ENCODE measurements at regions not wholly inside any gene's neighbourhood (a gene's known extent, or its start where the extent isn't known, plus 50 kb on each side); places are given as distances from the start of the nearest gene placed in this dataset.
"Not testable (repeated sequence)": the region's sequence is repeated elsewhere in the genome, so short reads cannot be mapped to it uniquely, and the experiment has no call there.

DNA sequence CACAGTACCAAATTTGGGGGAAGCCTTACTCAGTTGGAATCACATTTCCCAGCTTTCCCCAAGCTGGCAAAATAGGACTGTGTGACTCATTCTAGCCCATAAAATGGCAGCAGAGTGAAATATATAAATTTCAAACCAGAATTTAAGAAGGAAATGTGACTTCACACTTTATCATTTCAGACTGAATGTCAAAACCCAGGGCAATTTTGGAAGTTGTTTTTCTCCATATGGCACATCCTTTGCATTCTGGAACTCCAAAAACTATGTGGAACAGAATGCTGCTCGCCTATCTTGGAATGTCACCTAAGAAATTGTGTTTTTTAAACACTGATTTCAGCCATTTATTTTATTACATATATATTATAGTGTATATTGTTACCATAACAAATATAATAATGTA lies 424.7 kb upstream of the ST8SIA4 start:
- no peak for DNase-seq

DNA sequence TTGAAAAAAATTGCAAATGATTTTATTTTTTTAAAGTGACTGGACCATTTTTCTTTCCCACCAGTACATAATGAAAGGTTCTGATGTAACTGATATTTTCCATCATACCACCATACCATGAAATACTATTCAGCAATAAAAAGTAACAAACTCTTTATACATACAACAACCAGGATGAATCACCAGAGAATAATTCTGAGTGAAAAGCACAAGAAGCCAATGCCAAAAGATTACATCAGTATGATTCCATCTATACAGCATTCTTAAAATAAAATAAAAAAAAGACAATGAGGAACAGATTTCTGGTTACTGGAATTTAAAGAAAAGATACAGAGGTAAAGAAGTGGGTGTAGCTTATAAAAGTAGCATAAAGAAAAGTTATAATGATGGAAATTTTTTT lies 423.7 kb upstream of the ST8SIA4 start:
- no peak for DNase-seq

DNA sequence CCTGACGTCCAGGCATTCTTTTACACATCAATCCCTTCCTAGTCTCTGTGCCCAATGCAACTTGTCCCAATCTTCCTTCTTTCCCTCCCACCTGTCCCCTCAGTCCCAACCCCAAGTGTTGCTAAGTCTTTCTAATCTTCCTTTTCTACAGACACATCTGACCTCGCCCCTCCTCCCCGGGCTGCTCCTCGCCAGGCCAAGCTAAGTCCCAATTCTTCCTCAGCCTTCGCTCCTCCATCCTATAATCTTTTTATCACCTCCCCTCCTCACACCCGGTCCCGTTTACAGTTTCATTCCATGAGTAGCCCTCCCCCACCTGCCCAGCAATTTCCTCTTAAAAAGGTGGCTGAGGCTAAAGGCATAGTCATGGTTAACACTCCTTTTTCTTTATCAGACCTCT lies 413.3 kb upstream of the ST8SIA4 start:
- DNase-seq, result not testable (repeated sequence)

DNA sequence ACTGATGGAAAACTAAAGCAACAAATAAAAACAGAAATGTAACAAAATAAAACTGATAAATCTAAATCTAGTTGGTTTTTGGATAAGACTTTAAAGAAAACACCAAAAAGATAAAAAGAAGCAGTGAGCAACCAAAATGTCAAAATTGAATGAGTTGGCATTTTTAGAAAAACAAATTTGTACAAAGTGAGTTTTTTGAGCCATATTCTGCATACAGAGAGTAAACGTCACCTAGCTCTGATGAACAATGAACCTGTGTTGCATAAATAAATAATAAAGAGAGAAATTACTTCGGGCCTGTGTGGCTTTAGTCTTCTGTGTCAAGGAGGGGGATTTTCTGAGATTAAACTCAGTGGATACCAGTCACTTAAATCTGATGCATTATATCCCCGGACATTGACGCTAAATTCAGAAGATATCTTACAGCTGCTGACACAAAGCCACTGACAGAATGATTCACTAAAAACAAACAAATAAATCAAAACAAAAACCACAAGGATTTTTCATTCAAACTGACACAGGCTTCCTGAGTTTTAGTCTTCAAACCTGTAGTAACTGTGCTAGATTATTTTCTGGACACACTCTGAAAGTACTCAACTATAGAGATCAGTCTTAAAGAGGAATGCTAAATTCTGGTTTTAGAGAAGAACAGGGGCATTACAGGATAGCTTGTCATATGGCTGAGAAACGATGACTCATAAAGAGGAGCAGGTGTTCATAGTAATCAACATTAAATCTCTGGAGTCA lies 403.5 kb upstream of the ST8SIA4 start:
- no peak for DNase-seq

DNA sequence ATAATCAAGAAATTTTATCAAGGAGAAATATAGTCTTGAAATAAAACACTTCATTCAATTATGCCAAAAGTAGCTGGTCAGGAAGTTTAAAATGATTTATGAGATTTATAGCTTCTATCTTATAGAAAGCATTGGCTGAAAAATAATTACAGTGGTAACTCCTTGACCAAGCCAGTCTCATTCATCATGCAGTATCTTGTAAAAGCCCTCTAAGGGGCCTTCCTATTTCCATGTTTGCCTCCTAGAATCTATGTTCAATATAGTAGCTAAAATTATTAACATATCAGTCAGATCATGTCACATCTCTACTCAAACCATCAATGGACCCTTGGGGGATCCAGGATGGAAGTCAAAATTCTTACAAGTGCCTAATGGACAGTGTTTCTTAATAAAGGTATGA lies 393.4 kb upstream of the ST8SIA4 start:
- no peak for DNase-seq

DNA sequence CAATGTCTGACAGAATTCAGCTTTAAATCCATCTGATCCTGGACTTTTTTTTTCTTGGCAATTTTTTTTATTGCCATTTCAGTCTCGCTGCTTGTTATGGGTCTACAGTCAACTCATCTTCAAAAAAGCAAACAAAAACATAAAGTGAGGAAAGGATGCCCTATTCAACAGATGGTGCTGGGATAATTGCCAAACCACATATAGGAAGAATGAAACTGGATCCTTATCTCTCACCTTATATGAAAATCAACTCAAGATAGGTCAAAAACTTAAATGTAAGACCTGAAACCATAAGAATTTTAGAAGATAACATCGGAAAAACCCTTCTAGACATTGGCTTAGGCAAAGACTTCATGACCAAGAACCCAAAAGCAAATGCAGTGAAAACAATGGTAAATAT lies 389.1 kb upstream of the ST8SIA4 start:
- no peak for DNase-seq

DNA sequence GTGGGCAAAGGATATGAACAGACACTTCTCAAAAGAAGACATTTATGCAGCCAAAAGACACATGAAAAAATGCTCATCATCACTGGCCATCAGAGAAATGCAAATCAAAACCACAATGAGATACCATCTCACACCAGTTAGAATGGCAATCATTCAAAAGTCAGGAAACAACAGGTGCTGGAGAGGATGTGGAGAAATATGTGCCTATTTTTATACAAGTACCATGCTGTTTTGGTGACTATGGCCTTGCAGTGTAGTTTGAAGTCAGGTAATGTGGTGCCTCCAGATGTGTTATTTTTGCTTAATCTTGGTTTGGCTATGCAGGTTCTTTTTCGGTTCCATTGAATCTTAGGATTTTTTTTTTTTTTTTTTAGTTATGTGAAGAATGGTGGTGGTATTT lies 387.7 kb upstream of the ST8SIA4 start:
- DNase-seq, result not testable (repeated sequence)

DNA sequence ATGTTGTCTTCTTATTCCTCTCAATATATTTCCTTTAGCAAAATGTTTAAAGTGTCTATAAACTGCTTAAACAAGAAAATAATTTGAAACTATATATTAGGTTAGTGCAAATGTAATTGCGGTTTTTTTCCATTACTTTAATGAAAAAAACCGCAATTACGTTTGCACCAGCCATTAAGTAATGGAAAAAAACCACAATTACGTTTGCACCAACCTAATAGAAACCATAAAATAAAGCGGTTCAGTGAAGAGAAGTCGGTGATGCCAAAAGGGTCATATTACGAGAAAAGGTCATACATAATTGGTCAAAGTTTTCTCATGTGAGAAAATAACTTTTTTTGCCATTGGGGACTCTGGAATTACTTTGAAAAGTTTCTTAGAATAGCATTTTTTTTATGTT lies 385.6 kb upstream of the ST8SIA4 start:
- DNase-seq, result no peak

DNA sequence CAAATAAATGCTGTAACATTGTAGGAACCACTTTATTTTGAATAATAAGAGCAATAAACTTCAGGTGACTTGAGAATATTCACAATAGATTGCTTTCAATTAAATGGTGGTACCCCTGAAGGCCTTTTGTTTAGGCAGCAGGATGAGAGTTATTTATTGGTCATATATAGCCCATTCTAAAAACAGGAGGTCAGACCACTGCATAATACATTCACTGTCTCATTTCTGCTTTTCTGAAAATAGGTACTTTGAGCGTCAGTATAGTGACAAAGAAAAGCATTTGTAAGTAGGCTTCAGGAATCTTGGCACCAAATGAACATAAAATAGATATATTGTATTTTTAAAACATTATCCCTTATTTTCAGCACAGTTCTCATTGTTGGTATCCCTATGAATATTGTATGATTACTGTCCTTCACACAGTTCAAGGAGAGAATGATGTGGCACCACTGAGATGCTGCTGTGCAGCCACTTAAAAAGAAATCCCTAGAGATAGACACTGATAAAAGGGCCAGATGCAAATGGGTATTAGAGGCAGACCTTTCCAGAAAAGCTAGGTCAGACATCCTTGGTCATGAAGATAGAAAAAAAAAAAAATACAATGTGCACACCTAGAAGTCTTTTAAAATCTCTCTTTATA lies 381.8 kb upstream of the ST8SIA4 start:
- no peak for DNase-seq

DNA sequence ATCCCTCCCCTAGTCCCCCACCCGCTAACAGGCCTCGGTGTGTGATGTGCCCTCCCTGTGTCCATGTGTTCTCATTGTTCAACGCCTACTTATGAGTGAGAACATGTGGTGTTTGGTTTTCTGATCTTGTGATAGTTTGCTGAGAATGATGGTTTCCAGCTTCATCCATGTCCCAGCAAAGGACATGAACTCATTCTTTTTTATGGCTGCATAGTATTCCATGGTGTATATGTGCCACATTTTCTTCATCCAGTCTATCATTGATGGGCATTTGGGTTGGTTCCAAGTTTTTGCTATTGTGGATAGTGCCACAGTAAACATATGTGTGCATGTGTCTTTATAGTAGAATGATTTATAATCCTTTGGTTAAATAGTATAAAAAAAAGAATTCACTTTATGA lies 380.9 kb upstream of the ST8SIA4 start:
- not testable (repeated sequence) for DNase-seq

DNA sequence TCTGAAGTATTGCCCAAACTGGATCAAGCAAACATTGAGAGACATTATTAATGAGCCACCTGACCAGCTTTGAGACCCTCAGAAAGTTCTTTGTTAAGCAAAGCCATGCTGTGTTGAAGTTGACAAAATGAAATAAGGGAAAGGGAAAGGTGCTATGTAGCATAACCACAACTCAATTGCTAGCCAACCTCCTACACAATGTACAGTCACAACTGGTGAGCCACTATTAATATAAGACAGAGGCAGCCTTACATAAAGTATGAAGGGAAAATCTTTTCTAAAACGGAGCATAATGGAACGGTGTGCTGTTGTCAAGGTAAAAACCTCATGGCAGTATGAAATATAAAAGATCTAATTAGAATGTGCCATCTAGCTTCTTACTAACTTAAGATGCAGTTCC lies 375.8 kb upstream of the ST8SIA4 start:
- DNase-seq, result no peak

DNA sequence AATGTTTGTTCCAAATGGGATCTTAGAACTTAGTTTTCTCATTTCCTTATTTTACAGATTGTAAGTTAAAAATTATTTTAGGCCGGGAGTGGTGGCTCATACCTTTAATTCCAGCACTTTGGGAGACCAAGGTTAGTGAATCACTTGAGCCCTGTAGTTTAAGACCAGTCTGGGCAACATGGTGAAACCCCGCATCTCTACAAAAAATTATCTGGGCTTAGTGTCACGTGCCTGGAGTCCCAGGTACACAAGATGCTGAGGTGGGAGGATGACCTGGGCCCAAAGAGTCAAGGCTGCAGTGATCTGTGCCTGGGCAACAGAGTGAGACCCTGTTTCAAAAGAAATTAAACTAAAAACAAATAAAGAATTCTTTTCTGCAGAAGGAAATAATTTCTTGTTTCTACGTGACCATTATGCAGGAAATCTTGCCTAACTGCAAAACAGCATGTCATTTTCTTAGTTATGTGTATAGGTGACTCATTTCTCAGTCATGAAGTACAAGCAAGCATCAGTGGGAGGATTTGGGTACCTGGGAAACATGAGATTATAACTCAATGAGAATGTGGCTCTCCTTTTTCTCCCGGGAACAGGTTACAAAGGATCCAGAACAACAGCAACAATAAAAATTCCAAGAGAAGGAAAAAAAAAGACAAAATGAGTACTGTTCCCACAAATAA lies 375.1 kb upstream of the ST8SIA4 start:
- no peak for DNase-seq

DNA sequence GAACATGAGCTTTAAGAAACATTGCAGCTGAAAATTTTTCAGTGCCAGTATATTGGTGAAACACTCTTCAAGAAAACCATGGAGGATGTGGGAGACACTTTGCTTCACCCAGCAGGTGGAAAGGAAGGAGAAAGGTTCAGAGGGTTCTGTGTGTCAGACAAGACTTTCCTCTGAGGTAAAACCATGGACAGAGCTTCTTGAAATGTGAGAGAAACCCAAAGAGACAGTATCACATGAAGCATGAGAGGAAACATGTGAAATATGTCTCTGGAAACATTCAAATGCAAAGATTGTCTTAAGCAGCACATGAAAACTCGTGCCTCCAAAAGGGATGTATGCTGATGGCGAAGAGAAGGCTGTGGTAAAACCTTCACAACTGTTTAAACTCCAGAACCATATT lies 368.9 kb upstream of the ST8SIA4 start:
- no peak for DNase-seq

DNA sequence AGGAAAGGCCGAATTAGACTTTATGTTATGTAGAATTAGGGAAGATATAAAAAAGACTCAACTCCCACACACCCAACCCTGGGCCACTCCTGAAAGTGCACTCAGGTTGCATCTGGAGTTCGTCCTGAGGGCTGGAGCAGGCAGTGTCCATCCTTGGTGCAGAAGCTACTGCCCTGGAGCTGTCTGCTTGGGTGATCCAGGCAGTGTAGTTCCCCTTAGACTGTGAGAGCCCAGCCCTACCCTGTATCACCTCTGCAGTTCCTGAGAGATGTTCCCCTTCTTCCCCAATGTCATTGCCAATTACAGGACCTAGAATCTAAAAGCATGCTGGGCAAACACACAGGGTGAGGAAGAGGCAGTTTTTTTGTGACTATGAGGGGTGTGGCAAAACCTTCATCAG lies 368.3 kb upstream of the ST8SIA4 start:
- no peak for DNase-seq

DNA sequence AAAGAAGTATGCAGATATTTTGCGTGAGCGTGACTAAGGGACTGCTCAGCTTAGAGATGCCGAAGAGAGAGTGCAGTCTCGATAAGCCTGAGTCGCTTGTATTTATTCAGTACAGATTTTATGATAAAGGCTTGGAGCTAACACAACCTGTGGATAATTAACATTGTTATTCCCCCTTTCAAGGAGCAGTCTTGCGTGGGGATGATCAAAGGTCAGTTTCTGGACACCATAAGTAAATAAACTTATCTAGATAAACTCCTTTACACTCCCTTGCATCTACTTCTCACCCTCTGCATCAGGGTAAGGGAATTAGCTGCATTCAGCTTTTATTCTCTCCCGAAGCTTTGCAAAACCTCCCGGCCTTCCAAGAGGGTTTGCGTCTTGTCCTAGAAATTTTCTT lies 357.8 kb upstream of the ST8SIA4 start:
- no peak for DNase-seq

DNA sequence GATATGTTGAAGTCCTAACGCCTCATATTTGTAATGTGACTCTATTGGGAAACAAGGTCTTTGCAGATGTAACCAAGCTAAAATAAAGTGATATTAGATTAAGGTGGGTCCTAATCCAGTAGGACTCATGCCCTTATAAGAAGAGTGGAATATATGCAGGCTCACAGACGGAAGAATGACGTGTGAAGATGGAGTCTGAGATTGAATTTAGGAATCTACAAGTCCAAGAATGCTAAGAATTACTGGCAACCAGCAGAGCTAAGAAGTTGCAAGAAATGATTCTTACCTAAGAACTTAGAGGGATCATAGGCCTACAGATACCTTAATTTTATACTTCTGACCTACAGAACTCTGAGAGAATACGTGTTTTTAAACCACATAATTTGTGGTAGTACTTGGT lies 350.0 kb upstream of the ST8SIA4 start:
- no peak for DNase-seq

DNA sequence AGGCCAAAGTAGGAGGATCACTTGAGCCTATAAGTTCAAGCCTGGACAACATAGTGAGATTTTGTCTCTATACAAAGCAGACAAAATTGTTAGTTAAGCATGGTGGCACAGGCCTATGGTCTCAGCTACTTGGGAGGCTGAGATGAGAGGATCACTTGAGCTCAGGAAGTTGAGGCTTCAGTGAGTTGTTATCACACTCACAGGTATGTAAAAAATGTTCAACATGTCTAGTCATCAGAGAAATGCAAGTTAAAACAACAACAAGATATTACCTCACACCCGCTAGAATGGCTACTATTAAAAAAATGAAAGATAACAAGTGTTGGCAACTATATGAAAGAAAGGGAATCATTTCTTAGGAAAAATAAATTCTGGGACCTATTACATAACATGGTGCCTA lies 341.5 kb upstream of the ST8SIA4 start:
- no peak for DNase-seq

DNA sequence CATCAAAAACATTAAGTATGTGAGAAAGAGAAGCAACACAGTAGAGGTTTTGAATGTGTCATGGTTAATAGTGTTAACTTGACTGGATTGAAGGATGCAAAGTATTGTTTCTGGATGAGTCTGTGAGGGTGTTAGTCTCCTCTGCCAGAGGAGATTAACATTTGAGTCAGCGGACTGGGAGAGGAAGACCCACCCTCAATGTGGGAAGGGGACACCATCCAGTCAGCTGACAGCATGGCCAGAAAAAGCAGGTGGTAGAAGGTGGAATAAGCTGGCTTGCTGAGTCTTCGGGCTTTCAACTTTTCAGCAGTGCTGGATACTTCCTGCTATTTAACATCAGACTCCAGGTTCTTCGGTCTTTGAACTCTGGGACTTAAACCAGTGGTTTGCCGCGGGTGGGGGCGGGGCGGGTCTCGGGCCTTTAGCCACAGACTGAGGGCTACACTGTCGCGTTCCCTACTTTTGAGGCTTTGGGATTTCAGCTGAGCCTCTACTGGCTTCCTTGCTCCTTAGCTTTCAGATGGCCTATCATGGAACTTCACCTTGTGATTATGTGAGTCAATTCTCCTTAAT lies 309.9 kb upstream of the ST8SIA4 start:
- no peak for DNase-seq

DNA sequence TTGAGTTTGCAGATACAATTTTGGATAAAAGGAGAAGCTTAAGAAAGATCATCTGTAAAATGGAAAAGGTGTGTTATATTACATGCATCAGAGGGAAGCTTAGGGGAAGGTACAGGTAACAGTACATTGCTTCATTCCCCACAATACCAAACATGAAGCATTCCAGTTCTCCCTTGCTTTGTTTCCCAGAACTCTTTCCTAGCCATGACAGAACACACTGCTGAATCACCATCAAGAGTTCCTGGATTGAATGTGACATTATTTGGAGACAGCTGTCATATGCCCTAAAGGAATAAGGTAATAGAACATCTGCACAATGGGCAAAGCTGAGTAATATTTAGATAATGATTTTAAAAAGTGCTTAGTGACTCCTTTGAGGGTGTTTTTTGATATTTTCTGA lies 303.5 kb upstream of the ST8SIA4 start:
- no peak for DNase-seq

DNA sequence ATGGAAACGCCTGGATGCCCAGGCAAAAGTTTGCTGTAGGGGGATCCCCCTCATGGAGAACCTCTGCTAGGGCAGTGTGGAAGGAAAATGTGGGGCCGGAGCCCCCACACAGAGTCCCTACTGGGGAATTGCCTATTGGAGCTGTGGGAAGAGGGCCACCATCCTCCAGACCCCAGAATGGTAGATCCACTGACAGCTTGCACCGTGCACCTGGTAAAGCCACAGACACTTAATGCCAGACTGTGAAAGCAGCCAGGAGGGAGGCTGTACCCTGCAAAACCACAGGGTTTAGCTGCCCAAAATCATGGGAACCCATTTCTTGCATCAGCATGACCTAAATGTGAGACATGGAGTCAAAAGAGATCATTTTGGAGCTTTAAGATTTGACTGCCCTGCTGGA lies 302.0 kb upstream of the ST8SIA4 start:
- DNase-seq, result not testable (repeated sequence)

DNA sequence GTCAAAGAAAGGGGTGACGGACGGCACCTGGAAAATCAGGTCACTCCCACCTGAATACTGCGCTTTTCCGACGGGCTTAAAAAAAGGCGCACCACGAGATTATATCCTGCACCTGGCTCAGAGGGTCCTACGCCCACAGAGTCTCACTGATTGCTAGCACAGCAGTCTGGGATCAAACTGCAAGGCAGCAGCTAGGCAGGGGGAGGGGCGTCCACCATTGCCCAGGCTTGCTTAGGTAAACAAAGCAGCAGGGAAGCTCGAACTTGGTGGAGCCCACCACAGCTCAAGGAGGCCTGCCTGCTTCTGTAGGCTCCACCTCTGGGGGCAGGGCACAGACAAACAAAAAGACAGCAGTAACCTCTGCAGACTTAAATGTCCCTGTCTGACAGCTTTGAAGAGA lies 277.3 kb upstream of the ST8SIA4 start:
- not testable (repeated sequence) for DNase-seq

DNA sequence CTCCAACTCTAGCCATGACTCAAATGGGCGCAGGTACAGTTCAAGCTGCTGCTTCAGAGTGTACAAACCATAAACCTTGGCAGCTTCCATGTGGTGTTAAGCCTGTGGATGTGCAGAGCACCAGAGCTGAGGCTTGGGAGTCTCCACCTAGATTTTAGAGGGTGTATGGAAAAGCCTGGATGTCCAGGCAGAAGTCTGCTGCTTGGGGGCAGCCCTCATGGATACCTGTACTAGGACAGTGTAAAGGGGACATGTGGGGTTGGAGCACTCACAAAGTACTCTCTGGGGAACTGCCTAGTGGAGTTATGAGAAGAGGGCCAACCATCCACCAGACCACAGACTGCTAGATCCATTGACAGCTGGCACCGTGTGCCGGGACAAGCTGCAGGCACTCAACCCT lies 273.5 kb upstream of the ST8SIA4 start:
- no peak for DNase-seq

DNA sequence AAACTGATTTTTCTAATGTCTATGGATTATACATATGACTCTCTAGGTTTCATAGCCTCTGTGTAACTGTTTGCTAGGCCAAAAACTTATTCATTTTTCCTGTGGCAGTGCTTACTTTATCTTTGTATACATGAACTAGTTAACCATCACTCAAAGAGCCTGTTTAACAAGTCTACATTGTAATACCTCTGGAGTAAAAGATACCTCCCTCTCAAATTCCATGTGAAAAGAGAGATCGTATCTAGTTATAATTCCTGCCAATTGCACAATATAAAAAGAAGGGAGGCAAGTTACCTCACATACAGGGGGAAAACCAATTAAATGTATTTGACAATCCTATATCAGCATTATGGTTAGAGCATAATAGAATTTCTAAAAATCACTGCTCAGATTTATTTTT lies 271.9 kb upstream of the ST8SIA4 start:
- DNase-seq, result no peak

DNA sequence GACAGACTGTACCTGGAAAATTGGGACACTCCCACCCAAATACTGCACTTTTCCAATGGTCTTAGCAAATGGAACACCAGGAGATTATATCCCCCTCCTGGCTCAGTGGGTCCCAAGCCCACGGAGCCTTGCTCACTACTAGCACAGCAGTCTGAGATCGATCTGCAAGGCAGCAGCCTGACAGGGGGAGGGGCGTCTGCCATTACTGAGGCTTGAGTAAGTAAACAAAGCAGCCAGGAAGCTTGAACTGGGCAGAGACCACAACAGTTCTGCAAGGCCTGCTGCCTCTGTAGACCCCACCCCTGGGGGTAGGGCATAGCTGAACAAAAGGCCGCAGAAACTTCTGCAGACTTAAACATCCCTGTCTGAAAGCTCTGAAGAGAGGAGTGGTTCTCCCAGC lies 260.0 kb upstream of the ST8SIA4 start:
- DNase-seq, result no peak

All from activated gamma-delta T cell (primary cell).